HG02938 (cell line): ENCODE measurements at regions not wholly inside any gene's neighbourhood (a gene's known extent, or its start where the extent isn't known, plus 50 kb on each side); places are given as distances from the start of the nearest gene placed in this dataset.

Source experiments
- ATAC-seq: cut with Tn5 transposase; IDR thresholded peaks from one replicate; pipeline ENCODE4 v1.9.1; 2021; ENCODE audit warnings: mild to moderate bottlenecking, moderate library complexity; ENCODE audit not compliant: unreplicated experiment

GRCh38 chr16:6112700-6113099 is 1015.1 kb upstream of the EEF2KMT start:
- ATAC-seq = no peak

GRCh38 chr16:6111390-6111789 is 1013.8 kb upstream of the EEF2KMT start:
- no peak for ATAC-seq

GRCh38 chr16:6110346-6110745 is 1012.8 kb upstream of the EEF2KMT start:
- no peak for ATAC-seq

GRCh38 chr16:6106061-6106460 is 1008.5 kb upstream of the EEF2KMT start:
- ATAC-seq = no peak

GRCh38 chr16:6105115-6105514 is 1007.5 kb upstream of the EEF2KMT start:
- ATAC-seq = no peak

- no peak for ATAC-seq
Observed at GRCh38 chr16:6104428-6104827, 1006.8 kb upstream of the EEF2KMT start.

GRCh38 chr16:6103561-6103960 is 1006.0 kb upstream of the EEF2KMT start:
- no peak for ATAC-seq

GRCh38 chr16:6099102-6099501 is 1001.5 kb upstream of the EEF2KMT start:
- ATAC-seq = no peak

GRCh38 chr16:6096931-6097670 is 999.5 kb upstream of the EEF2KMT start:
- no peak for ATAC-seq

- ATAC-seq = no peak
Observed at GRCh38 chr16:6095414-6095813, 997.8 kb upstream of the EEF2KMT start.

GRCh38 chr16:6091021-6091420 is 993.4 kb upstream of the EEF2KMT start:
- no peak for ATAC-seq

GRCh38 chr16:6081320-6081976 is 983.9 kb upstream of the EEF2KMT start:
- ATAC-seq = no peak

GRCh38 chr16:6076631-6077030 is 979.0 kb upstream of the EEF2KMT start:
- ATAC-seq = no peak

GRCh38 chr16:6068063-6068462 is 970.5 kb upstream of the EEF2KMT start:
- no peak for ATAC-seq

- ATAC-seq = no peak
Observed at GRCh38 chr16:6066652-6067051, 969.1 kb upstream of the EEF2KMT start.

- no peak for ATAC-seq
Observed at GRCh38 chr16:6063526-6063925, 965.9 kb upstream of the EEF2KMT start.

GRCh38 chr16:6059671-6060070 is 962.1 kb upstream of the EEF2KMT start:
- no peak for ATAC-seq

- no peak for ATAC-seq
Observed at GRCh38 chr16:6057821-6058220, 960.2 kb upstream of the EEF2KMT start.

GRCh38 chr16:6048017-6048416 is 950.4 kb upstream of the EEF2KMT start:
- ATAC-seq = no peak

- no peak for ATAC-seq
Observed at GRCh38 chr16:6047325-6047724, 949.7 kb upstream of the EEF2KMT start.

GRCh38 chr16:6038941-6039645 is 941.5 kb upstream of the EEF2KMT start:
- no peak for ATAC-seq

GRCh38 chr16:6035161-6035560 is 937.6 kb upstream of the EEF2KMT start:
- ATAC-seq = no peak
